Neural cell (in vitro differentiated cells): ENCODE measurements at regions not wholly inside any gene's neighbourhood (a gene's known extent, or its start where the extent isn't known, plus 50 kb on each side); places are given as distances from the start of the nearest gene placed in this dataset.

Experiments used
- EP300 ChIP-seq: fragments of 450-650 bp; conservative IDR thresholded peaks from 2 replicates; pipeline ENCODE4 v1.6.1; 2014; ENCODE audit warnings: antibody characterized with exemption, mild to moderate bottlenecking, moderate library complexity; ENCODE audit not compliant: poor library complexity, severe bottlenecking
- EZH2 ChIP-seq: fragments of 200-600, 300-800 bp; shearing (Covaris generic), sonication (generic); IDR thresholded peaks from 2 replicates; pipeline ENCODE4 v1.6.1; 2014; ENCODE audit warnings: antibody characterized with exemption, low read length, borderline replicate concordance, mild to moderate bottlenecking; ENCODE audit not compliant: insufficient read depth, poor library complexity, severe bottlenecking
- POLR2AphosphoS5 ChIP-seq: IDR thresholded peaks from 2 replicates; pipeline ENCODE4 v1.6.1; 2012
- RAD21 ChIP-seq: fragments of 450-650 bp; conservative IDR thresholded peaks from 2 replicates; pipeline ENCODE4 v1.6.1; 2014; ENCODE audit warnings: antibody characterized with exemption, mild to moderate bottlenecking, moderate library complexity
- TF ChIP-seq, protein P1 (sequence below): fragments of 450-650 bp; IDR thresholded peaks from 2 replicates; pipeline ENCODE4 v1.5.1; 2014; ENCODE audit warnings: antibody characterized with exemption, mild to moderate bottlenecking, moderate library complexity; ENCODE audit not compliant: poor library complexity, severe bottlenecking
- TF ChIP-seq, protein P2 (sequence below): IDR thresholded peaks from 2 replicates; pipeline ENCODE4 v1.6.1; 2012; ENCODE audit warnings: borderline replicate concordance

DNA sequence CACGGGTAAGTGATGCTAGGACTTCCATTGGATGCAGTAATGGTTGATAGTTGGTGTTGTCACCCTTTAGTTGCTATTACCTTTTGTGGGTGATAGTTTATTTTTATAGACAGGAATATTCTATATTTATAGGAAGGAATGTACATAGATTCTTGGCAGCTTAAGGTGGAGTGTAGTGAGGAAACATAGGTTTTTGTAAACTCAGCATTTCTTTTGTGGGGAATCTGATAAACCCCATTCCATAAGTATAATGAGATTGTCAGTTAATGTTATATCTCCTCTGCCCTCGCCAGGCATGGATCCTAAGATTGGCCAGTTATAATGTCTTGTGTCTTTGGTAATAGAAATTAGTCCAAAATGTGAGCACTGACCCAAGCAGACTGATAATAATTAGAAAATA is 262.7 kb downstream of the JRKL start:
- TF ChIP-seq, protein P1, sequence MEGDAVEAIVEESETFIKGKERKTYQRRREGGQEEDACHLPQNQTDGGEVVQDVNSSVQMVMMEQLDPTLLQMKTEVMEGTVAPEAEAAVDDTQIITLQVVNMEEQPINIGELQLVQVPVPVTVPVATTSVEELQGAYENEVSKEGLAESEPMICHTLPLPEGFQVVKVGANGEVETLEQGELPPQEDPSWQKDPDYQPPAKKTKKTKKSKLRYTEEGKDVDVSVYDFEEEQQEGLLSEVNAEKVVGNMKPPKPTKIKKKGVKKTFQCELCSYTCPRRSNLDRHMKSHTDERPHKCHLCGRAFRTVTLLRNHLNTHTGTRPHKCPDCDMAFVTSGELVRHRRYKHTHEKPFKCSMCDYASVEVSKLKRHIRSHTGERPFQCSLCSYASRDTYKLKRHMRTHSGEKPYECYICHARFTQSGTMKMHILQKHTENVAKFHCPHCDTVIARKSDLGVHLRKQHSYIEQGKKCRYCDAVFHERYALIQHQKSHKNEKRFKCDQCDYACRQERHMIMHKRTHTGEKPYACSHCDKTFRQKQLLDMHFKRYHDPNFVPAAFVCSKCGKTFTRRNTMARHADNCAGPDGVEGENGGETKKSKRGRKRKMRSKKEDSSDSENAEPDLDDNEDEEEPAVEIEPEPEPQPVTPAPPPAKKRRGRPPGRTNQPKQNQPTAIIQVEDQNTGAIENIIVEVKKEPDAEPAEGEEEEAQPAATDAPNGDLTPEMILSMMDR = no peak
- TF ChIP-seq EZH2 (no peak), POLR2AphosphoS5 (no peak), EP300 (no peak), RAD21 (no peak)
- TF ChIP-seq, protein P2, sequence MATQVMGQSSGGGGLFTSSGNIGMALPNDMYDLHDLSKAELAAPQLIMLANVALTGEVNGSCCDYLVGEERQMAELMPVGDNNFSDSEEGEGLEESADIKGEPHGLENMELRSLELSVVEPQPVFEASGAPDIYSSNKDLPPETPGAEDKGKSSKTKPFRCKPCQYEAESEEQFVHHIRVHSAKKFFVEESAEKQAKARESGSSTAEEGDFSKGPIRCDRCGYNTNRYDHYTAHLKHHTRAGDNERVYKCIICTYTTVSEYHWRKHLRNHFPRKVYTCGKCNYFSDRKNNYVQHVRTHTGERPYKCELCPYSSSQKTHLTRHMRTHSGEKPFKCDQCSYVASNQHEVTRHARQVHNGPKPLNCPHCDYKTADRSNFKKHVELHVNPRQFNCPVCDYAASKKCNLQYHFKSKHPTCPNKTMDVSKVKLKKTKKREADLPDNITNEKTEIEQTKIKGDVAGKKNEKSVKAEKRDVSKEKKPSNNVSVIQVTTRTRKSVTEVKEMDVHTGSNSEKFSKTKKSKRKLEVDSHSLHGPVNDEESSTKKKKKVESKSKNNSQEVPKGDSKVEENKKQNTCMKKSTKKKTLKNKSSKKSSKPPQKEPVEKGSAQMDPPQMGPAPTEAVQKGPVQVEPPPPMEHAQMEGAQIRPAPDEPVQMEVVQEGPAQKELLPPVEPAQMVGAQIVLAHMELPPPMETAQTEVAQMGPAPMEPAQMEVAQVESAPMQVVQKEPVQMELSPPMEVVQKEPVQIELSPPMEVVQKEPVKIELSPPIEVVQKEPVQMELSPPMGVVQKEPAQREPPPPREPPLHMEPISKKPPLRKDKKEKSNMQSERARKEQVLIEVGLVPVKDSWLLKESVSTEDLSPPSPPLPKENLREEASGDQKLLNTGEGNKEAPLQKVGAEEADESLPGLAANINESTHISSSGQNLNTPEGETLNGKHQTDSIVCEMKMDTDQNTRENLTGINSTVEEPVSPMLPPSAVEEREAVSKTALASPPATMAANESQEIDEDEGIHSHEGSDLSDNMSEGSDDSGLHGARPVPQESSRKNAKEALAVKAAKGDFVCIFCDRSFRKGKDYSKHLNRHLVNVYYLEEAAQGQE = no peak
